Gastrocnemius medialis (tissue), 4 donors: ENCODE measurements at regions not wholly inside any gene's neighbourhood (a gene's known extent, or its start where the extent isn't known, plus 50 kb on each side); places are given as distances from the start of the nearest gene placed in this dataset.

Experiments
- POLR2A ChIP-seq, 2 donors: fragments of 450-650 bp; IDR thresholded peaks; one replicate each; pipeline ENCODE4 v1.6.1; 2017; ENCODE audit warnings: antibody characterized with exemption in 2 of 2, mild to moderate bottlenecking in 2 of 2, moderate library complexity in 2 of 2
- TF ChIP-seq, protein P1 (sequence below), 5 experiments: fragments of 450-650 bp in 3 of 5; fragments of 200-600 bp in 2 of 5; sonication (generic) in 2 of 5; IDR thresholded peaks in 4 of 5; conservative IDR thresholded peaks in 1 of 5; 1 replicate in 4 of 5; 2 replicates in 1 of 5; pipeline ENCODE4 v1.5.1; 2016 to 2019; ENCODE audit warnings: antibody characterized with exemption in 5 of 5, mild to moderate bottlenecking in 3 of 5, moderate library complexity in 3 of 5

GRCh38 chr11:95548416-95548815, 241.2 kb downstream of the FAM76B start:
- TF ChIP-seq, protein P1, sequence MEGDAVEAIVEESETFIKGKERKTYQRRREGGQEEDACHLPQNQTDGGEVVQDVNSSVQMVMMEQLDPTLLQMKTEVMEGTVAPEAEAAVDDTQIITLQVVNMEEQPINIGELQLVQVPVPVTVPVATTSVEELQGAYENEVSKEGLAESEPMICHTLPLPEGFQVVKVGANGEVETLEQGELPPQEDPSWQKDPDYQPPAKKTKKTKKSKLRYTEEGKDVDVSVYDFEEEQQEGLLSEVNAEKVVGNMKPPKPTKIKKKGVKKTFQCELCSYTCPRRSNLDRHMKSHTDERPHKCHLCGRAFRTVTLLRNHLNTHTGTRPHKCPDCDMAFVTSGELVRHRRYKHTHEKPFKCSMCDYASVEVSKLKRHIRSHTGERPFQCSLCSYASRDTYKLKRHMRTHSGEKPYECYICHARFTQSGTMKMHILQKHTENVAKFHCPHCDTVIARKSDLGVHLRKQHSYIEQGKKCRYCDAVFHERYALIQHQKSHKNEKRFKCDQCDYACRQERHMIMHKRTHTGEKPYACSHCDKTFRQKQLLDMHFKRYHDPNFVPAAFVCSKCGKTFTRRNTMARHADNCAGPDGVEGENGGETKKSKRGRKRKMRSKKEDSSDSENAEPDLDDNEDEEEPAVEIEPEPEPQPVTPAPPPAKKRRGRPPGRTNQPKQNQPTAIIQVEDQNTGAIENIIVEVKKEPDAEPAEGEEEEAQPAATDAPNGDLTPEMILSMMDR (IDR thresholded peaks at IDR 0.05 in 4 of 5, conservative IDR thresholded peaks at IDR 0.05 in 1 of 5) = no peak
- TF ChIP-seq POLR2A (IDR thresholded peaks at IDR 0.05) = no peak
